ENCODE measurements at regions not wholly inside any gene's neighbourhood (a gene's known extent, or its start where the extent isn't known, plus 50 kb on each side); places are given as distances from the start of the nearest gene placed in this dataset.

DNA sequence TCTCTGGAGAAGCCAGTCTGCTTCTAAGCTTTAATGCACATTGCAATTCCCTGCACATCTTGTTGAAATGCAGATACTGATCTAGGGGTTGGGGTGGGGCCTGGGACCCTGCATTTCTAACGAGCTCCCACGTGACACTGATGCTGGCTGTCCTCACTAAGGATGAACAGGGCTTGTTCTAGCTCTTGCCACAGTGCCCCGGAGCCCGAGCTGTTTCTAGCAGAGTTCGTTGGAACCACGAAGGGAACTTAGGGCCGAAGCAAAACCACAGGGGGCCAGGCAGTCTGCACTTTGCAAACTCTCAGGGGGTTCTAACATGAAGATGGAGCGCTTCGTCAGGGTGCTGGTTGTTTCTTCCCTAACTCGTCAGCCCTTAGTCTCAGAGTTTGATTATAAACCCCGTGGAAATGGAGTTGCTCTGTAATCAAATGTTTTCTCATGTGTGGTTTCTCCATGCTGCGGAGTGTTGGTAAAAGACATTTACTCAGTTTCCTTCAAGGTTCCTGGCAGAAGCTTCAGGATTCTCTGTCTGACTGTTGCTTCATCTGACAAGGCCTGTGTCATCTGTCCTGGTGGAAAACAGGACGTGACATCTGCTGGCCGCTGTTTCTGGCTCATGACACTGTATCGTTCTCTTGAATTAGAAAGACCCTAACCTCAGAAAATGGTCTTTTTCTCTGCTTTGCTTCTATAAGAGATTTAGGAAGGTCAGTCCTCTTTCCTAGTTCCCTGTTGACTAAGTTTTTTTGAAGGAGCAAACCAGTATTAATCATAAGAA lies 221.5 kb downstream of the TEX29 start:
- no peak overlapping the region for H3K4me3 ChIP-seq (ENCODE audit: low read depth, low read length)
- TF ChIP-seq, protein P1, sequence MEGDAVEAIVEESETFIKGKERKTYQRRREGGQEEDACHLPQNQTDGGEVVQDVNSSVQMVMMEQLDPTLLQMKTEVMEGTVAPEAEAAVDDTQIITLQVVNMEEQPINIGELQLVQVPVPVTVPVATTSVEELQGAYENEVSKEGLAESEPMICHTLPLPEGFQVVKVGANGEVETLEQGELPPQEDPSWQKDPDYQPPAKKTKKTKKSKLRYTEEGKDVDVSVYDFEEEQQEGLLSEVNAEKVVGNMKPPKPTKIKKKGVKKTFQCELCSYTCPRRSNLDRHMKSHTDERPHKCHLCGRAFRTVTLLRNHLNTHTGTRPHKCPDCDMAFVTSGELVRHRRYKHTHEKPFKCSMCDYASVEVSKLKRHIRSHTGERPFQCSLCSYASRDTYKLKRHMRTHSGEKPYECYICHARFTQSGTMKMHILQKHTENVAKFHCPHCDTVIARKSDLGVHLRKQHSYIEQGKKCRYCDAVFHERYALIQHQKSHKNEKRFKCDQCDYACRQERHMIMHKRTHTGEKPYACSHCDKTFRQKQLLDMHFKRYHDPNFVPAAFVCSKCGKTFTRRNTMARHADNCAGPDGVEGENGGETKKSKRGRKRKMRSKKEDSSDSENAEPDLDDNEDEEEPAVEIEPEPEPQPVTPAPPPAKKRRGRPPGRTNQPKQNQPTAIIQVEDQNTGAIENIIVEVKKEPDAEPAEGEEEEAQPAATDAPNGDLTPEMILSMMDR (IDR thresholded peaks at IDR 0.05; ENCODE audit: borderline replicate concordance, insufficient read depth, low read depth, low read length): no peak

DNA sequence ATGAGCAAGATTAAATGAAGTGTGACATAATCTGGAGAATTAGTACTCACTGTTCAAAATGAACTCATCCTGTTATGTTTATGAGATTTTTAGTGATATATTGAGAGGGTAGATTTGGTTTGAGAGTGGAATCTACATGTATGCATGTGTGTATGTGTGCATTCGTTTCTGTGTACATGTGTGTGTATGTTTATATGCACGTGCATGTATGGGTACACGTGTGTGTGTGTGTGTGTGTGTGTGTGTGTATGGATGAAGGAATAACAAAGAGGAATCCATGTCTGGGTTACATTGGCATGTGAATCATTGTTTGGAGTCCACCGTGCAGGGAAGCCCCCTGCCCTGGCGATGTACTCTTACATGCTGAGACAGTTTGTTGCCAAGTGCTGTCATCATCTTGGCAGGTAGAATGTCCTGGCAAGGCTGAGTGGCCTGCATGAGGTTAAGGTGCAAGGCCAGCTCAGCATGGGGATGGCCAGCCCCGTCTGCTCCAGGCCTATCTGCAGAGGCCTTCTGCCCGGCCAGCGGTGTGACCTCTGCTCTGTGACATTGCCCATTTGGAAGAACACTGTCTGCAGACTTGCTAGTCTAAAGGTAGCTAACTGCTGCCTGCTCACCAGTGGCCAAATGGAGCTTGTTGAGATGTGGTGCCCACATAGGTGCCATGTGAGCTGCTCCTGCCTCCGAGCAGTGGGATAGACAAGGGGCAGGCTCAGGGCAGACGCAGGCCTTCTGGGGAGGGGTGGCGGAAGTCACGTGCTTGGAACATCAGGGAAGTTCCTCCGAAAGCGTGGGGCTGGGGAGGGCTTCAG lies 222.3 kb downstream of the TEX29 start:
- TF ChIP-seq, protein P1 (IDR thresholded peaks at IDR 0.05; ENCODE audit: borderline replicate concordance, insufficient read depth, low read depth, low read length): no peak

DNA sequence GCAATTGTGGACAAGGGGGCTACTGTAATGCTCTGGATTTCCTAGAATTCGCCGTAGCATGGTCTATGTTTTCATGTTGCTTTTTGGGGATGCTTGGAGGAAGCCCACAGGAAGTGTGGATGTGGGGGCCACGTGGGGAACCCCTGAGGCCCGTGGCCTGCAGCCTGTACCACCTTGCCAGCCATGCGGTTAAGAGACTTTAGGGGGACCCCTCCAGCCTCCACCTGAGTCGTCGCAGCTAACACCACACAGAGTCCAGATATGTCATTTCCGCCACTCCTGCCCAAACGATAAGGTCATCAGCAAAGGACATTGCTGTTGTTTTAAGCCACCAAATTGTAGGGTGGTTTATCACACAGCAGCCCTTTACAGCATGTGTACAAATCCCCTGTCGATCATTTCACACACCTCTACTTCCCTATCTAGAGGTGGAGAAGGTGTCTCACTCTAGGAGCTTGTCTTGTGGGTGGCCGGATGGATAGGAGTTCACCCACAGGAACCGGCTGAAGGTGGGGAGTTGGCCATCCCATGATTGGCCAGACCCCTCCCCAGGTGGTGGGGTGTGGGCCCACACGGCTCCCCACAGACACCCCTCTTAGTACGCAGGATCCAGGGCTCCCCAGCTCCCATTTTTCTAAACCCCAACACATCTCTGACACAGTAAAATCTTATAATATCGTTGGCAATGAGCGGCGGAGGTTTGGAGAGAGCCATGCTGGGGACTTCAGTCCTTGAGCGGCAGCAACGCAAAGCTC lies 226.7 kb downstream of the TEX29 start:
- TF ChIP-seq, protein P1 (IDR thresholded peaks at IDR 0.05; ENCODE audit: borderline replicate concordance, insufficient read depth, low read depth, low read length): no peak

More for the DNA sequence above, 222.3 kb downstream of the TEX29 start:
- no peak overlapping the region for H3K4me3 ChIP-seq (ENCODE audit: low read depth, low read length)

DNA sequence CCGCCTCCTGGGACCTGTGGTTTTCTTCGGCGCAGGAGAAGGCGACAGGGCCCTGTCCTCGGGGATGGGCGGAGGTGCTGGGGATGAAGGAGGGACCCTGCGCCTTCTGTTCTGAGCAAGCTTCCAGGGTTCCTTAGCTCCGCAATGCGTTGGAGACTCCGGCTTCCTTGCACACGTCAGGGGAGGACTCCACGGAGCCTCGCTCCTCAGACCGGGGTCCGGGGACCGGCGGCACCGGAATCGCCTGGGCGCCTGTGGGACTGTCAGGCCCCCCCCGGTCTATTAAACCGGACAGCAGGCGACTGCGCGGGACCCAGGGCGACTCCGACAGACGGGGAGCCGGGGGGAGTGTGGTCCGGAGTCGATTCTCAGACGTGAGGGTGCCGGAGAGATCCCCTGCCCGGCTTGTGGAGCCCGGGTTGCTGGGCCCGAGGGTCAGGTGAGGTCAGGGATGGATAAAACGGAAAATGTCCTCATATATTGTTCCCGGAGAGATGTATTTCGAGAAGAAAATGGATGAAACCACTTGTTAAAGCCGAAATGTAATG lies 227.4 kb downstream of the TEX29 start:
- no peak overlapping the region for H3K4me3 ChIP-seq (ENCODE audit: low read depth, low read length)
- TF ChIP-seq, protein P1 (IDR thresholded peaks at IDR 0.05; ENCODE audit: borderline replicate concordance, insufficient read depth, low read depth, low read length): no peak

More for the DNA sequence above, 226.7 kb downstream of the TEX29 start:
- no peak overlapping the region for H3K4me3 ChIP-seq (ENCODE audit: low read depth, low read length)

DNA sequence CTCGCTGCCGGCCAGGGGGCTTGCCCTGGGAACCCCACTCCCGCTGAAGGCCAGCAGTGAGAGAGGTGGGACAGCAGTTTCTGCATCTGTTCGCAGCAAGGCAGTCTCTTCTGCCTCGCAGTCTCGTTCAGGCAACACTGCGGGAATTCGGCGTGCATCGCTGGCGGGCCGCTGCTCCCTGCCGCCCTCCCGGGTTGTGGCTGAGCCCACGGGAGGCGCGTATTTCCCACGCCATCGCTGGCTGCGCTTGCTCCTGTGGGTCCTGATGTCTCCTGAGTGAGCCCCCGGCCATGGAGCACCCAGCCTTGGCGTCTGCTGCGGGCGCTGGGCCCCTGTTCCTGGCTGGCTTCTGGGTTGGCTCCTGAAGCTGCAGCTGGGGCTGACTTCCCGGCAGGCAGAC lies 227.9 kb downstream of the TEX29 start:
- TF ChIP-seq, protein P1 (IDR thresholded peaks at IDR 0.05; ENCODE audit: borderline replicate concordance, insufficient read depth, low read depth, low read length): no peak
- no peak overlapping the region for H3K4me3 ChIP-seq (ENCODE audit: low read depth, low read length)

DNA sequence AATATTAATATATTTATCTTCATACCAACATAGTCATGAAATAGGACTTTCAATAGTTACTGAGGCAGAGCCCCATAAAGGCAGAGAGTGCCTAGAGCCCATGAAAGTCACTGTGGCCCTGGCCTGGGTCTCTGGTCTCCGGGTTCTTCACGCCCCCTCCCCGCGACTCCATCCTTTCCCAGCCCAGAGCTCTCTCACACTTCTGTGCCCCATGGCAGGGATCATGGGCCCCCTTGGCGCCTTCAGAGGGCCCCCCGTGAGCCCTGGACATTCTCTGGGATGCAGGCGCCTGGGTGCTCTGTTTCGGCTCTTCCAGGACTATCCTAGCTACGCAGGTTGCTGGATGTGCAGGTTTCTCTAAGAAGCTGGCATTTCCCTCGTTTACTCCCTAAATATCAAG lies 228.4 kb downstream of the TEX29 start:
- TF ChIP-seq, protein P1 (IDR thresholded peaks at IDR 0.05; ENCODE audit: borderline replicate concordance, insufficient read depth, low read depth, low read length): no peak
- H3K4me3 ChIP-seq (ENCODE audit: low read depth, low read length): no peak overlapping the region
